Naive thymus-derived CD4-positive, alpha-beta T cell (primary cell): ENCODE measurements at regions not wholly inside any gene's neighbourhood (a gene's known extent, or its start where the extent isn't known, plus 50 kb on each side); places are given as distances from the start of the nearest gene placed in this dataset.
A peak's percentile ranks its signal among the peaks of the same experiment; 100 is the strongest.

Experiments
- ATAC-seq: fragments of 150-1000 bp; cut with Tn5 transposase; 2 replicates; pipeline ENCODE4 v1.10.0; 2021; ENCODE audit warnings: mild to moderate bottlenecking, moderate library complexity
- CTCF ChIA-PET: fragments of 350-600 bp; sonication (Branson Sonifier 250); formaldehyde crosslinking; loops from one replicate; lab custom pipeline; 2021; ENCODE audit warnings: antibody characterized with exemption; lab: Charles Lee
- POLR2A ChIA-PET: fragments of 350-600 bp; sonication (Branson Sonifier 250); formaldehyde crosslinking; loops from one replicate; lab custom pipeline; 2021; ENCODE audit warnings: antibody characterized with exemption, inconsistent platforms; lab: Charles Lee
- DNase-seq, 9 donors: peaks; one replicate each; pipeline versions ENCODE4 v3.0.0 to v3.0.0-alpha.2; 2020 to 2022; ENCODE audit warnings: mixed read lengths in 1 of 9
- H3K27ac ChIP-seq: one replicate; pipeline ENCODE4 v1.7.0; 2013; ENCODE audit warnings: mild to moderate bottlenecking, low read depth, low read length, moderate library complexity
- H3K27me3 ChIP-seq, 2 donors: one replicate each; pipeline ENCODE4 v1.7.0; 2013; ENCODE audit warnings: low read length in 2 of 2, mild to moderate bottlenecking in 2 of 2, moderate library complexity in 2 of 2; ENCODE audit not compliant: control insufficient read depth in 2 of 2, insufficient read depth in 2 of 2
- H3K36me3 ChIP-seq, 3 experiments: 1 replicate in 2 of 3; 2 replicates in 1 of 3; pipeline ENCODE4 v1.7.0; 2013; ENCODE audit warnings: low read length in 3 of 3, mild to moderate bottlenecking in 3 of 3, moderate library complexity in 1 of 3; ENCODE audit not compliant: insufficient read depth in 3 of 3, control insufficient read depth in 2 of 3
- H3K4me1 ChIP-seq, 2 donors: one replicate each; pipeline ENCODE4 v1.7.0; 2013; ENCODE audit warnings: low read length in 2 of 2, mild to moderate bottlenecking in 2 of 2, moderate library complexity in 1 of 2; ENCODE audit not compliant: control insufficient read depth in 2 of 2, insufficient read depth in 2 of 2
- H3K4me3 ChIP-seq: 2 replicates; pipeline ENCODE4 v1.7.0; 2013; ENCODE audit warnings: mild to moderate bottlenecking, low read length
- H3K9me3 ChIP-seq, 3 experiments: 1 replicate in 2 of 3; 2 replicates in 1 of 3; pipeline ENCODE4 v1.7.0; 2013; ENCODE audit warnings: low read length in 3 of 3; ENCODE audit not compliant: control insufficient read depth in 2 of 3
- H3K27ac Mint-ChIP-seq, 9 donors: one replicate each; pipeline ENCODE4 v1.8.0; 2020 to 2022; ENCODE audit warnings: mixed read lengths in 9 of 9, mild to moderate bottlenecking in 8 of 9, moderate library complexity in 5 of 9, inconsistent platforms in 2 of 9
- H3K27me3 Mint-ChIP-seq, 5 donors: one replicate each; pipeline ENCODE4 v1.8.0; 2021 to 2022; ENCODE audit warnings: mixed read lengths in 5 of 5, mild to moderate bottlenecking in 1 of 5
- H3K36me3 Mint-ChIP-seq, 5 donors: one replicate each; pipeline ENCODE4 v1.8.0; 2020 to 2022; ENCODE audit warnings: mixed read lengths in 5 of 5, mild to moderate bottlenecking in 3 of 5, inconsistent platforms in 1 of 5
- H3K4me1 Mint-ChIP-seq, 7 donors: one replicate each; pipeline ENCODE4 v1.8.0; 2020 to 2022; ENCODE audit warnings: mixed read lengths in 7 of 7, mild to moderate bottlenecking in 3 of 7, inconsistent platforms in 1 of 7
- H3K4me3 Mint-ChIP-seq, 10 donors: one replicate each; pipeline ENCODE4 v1.8.0; 2020 to 2022; ENCODE audit warnings: mild to moderate bottlenecking in 10 of 10, mixed read lengths in 10 of 10, moderate library complexity in 6 of 10, inconsistent platforms in 2 of 10
- H3K9me3 Mint-ChIP-seq, 11 donors: one replicate each; pipeline ENCODE4 v1.8.0; 2020 to 2022; ENCODE audit warnings: mixed read lengths in 11 of 11, mild to moderate bottlenecking in 4 of 11, inconsistent platforms in 1 of 11, moderate library complexity in 1 of 11
- intact Hi-C, 2 donors: fragments of 100-400 bp; cut with micrococcal nuclease; formaldehyde crosslinking; loops; one replicate each; pipeline ENCODE4 v1.15.1; 2023

- Histone ChIP-seq H3K27me3 (no peaks in the 10 kb centered on the region), H3K4me1 (no peaks in the 10 kb centered on the region), H3K36me3 (no peaks in the 10 kb centered on the region), H3K4me3 (no peak overlapping the region), H3K27ac (no peak overlapping the region), H3K9me3 (no peaks in the 10 kb centered on the region)
- POLR2A ChIA-PET = no interaction called here
- Mint-ChIP-seq H3K4me3 (no peak overlapping the region), H3K27ac (no peak overlapping the region), H3K4me1 (no peaks in the 10 kb centered on the region), H3K27me3 (peaks cover 0 to 22% (median 14%) of the 10 kb centered on the region in 5 donors), H3K36me3 (peaks cover 0 to 6% (median 0%) of the 10 kb centered on the region in 5 donors), H3K9me3 (peaks cover 0 to 18% (median 6%) of the 10 kb centered on the region in 11 donors)
- CTCF ChIA-PET = interaction anchor here (0.6 kb wide), 1 partner anchor 1226 kb away, joined by 3 read pairs; no protein-coding TSS in a partner anchor
- ATAC-seq (no peak), DNase-seq (no peak)
- intact Hi-C loops = no loop called here
These were observed 156.1 kb upstream of the CDH13 start for GRCh38 chr16:82470620-82471152.

DNA sequence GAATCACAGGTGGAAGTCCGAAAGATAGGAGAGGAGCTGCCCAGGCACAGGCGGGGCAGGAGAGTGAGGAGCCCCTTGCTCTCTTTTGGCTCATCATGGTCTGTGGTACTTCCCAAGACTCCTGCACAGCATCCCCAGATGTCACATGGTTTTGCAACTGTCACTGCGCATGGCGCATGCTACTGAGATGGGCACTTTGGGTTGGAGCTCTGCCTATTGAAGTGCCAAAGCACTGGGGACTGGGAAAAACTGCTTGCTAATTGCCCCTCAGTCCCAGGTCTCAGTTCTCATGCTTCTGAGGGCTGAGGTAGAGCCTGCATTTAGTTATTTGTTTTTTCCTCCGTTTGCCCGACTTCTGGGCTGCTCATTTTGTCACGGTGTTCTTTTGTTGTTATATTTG, 156.8 kb upstream of the CDH13 start:
- Histone ChIP-seq H3K4me3 (no peak overlapping the region), H3K36me3 (no peaks in the 10 kb centered on the region), H3K4me1 (no peaks in the 10 kb centered on the region), H3K27me3 (no peaks in the 10 kb centered on the region), H3K9me3 (no peaks in the 10 kb centered on the region), H3K27ac (no peak overlapping the region)
- H3K4me3 Mint-ChIP-seq = no peak overlapping the region
- H3K27me3 Mint-ChIP-seq = peaks cover 0 to 24% (median 14%) of the 10 kb centered on the region in 5 donors
- peaks cover 0 to 7% (median 0%) of the 10 kb centered on the region in 5 donors for H3K36me3 Mint-ChIP-seq
- DNase-seq (no peak), ATAC-seq (no peak)
- H3K9me3 Mint-ChIP-seq = peaks cover 0 to 21% (median 6%) of the 10 kb centered on the region in 11 donors
- ChIA-PET POLR2A (no interaction called here), CTCF (no interaction called here)
- intact Hi-C loops = no loop called here
- H3K27ac Mint-ChIP-seq = no peak overlapping the region
- H3K4me1 Mint-ChIP-seq = no peaks in the 10 kb centered on the region

DNA sequence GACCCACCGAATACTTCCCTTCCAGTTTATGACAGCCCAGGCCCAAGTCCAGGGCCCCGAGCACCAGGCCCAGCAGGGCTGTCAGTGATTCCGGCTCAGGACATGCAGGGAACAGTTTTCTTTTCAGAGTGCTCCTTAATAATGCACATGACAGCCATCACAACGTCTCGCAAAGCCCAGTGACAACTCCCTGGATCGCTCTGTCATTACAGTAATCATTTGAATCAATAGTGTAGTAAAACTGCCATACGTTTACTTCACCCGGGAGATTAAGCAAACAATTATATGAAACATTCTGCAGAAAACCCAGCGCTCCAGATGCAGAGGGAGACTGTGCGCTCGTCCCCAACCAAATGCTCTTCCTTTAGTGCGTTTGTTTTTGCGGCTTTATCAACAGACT, 162.6 kb upstream of the CDH13 start:
- no peak for ATAC-seq
- no peaks in the 10 kb centered on the region for H3K9me3 ChIP-seq
- no peak overlapping the region for H3K27ac ChIP-seq
- Mint-ChIP-seq H3K9me3 (peaks cover 0 to 4% (median 0%) of the 10 kb centered on the region in 11 donors), H3K4me1 (peaks cover 0 to 3% (median 0%) of the 10 kb centered on the region in 7 donors), H3K27ac (no peak overlapping the region), H3K27me3 (peaks cover 0 to 24% (median 13%) of the 10 kb centered on the region in 5 donors), H3K4me3 (no peak overlapping the region), H3K36me3 (peaks cover 0 to 11% (median 0%) of the 10 kb centered on the region in 5 donors)
- H3K36me3 ChIP-seq = no peaks in the 10 kb centered on the region
- ChIA-PET CTCF (no interaction called here), POLR2A (no interaction called here)
- no peak overlapping the region for H3K4me3 ChIP-seq
- intact Hi-C loops = no loop called here
- no peak for DNase-seq
- no peaks in the 10 kb centered on the region for H3K27me3 ChIP-seq
- no peaks in the 10 kb centered on the region for H3K4me1 ChIP-seq

DNA sequence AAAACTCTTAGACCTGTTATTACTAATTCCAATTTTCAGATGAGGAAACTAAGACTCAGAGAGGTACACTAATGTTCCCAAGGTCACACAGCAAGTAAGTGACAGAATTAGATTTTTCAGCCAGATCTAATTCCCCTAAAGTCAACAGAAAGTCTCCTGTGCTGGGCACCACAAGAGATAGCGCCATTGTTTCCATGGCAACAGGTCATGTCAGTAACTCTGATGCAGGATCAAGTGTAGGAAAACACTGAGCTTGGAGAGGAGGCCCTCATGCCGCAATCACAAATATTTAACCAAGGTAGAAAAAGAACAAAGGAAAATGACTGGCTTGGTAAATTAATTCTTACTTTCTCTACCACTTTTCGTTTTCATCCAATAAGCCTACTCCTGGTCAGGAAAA, 166.0 kb upstream of the CDH13 start:
- ATAC-seq (no peak), DNase-seq (no peak)
- peaks cover 4 to 42% (median 17%) of the 10 kb centered on the region in 5 donors for H3K27me3 Mint-ChIP-seq
- intact Hi-C loops = no loop called here
- no peak overlapping the region for H3K4me3 Mint-ChIP-seq
- ChIA-PET POLR2A (no interaction called here), CTCF (no interaction called here)
- no peak overlapping the region for H3K4me3 ChIP-seq
- no peaks in the 10 kb centered on the region for H3K9me3 ChIP-seq
- H3K36me3 ChIP-seq = no peaks in the 10 kb centered on the region
- H3K27ac Mint-ChIP-seq = no peak overlapping the region
- H3K36me3 Mint-ChIP-seq = peaks cover 0 to 11% (median 0%) of the 10 kb centered on the region in 5 donors
- H3K9me3 Mint-ChIP-seq = peaks cover 0 to 4% (median 0%) of the 10 kb centered on the region in 11 donors
- peaks cover 0 to 3% of the 10 kb centered on the region in 2 donors for H3K27me3 ChIP-seq
- peaks cover 0 to 6% (median 0%) of the 10 kb centered on the region in 7 donors for H3K4me1 Mint-ChIP-seq
- peaks cover 0 to 9% of the 10 kb centered on the region in 2 donors for H3K4me1 ChIP-seq
- no peak overlapping the region for H3K27ac ChIP-seq

GRCh38 chr16:82459580-82460256, 167.1 kb upstream of the CDH13 start:
- peaks cover 0 to 7% (median 0%) of the 10 kb centered on the region in 5 donors for H3K36me3 Mint-ChIP-seq
- H3K27me3 Mint-ChIP-seq = peaks cover 4 to 35% (median 17%) of the 10 kb centered on the region in 5 donors
- ChIA-PET POLR2A (no interaction called here), CTCF (no interaction called here)
- Histone ChIP-seq H3K36me3 (no peaks in the 10 kb centered on the region), H3K9me3 (no peaks in the 10 kb centered on the region), H3K4me1 (peaks cover 0 to 16% of the 10 kb centered on the region in 2 donors), H3K27me3 (peaks cover 0 to 3% of the 10 kb centered on the region in 2 donors), H3K4me3 (no peak overlapping the region), H3K27ac (no peak overlapping the region)
- peaks cover 0 to 3% (median 0%) of the 10 kb centered on the region in 11 donors for H3K9me3 Mint-ChIP-seq
- no peak overlapping the region for H3K4me3 Mint-ChIP-seq
- intact Hi-C loops = no loop called here
- H3K4me1 Mint-ChIP-seq = peaks cover 0 to 6% (median 0%) of the 10 kb centered on the region in 7 donors
- no peak for DNase-seq
- no peak for ATAC-seq
- H3K27ac Mint-ChIP-seq = no peak overlapping the region

DNA sequence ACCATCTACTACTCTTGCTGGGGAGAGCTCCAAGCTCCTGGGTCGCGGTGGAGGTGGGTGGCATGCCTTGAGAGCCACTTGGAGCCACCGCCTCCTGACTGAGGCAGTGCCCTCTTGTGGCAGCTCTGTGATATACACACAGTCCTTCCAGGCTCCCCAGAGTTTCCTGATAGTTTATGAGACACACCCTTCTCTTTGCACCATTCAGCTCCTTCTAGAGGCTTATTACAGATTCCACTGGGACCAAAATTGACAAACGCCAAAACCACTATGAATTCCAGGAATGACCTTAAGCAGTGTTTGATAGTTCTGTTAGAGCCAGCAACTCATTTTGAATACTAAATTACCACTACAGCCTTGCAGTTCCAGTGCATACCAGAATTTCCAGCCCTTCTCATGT, 170.1 kb upstream of the CDH13 start:
- peaks cover 0 to 3% of the 10 kb centered on the region in 2 donors for H3K27me3 ChIP-seq
- POLR2A ChIA-PET = no interaction called here
- DNase-seq (peak in 1 of 9 donors; percentile 24), ATAC-seq (peak; percentile 63)
- no peak overlapping the region for H3K4me3 ChIP-seq
- CTCF ChIA-PET = no interaction called here
- Mint-ChIP-seq H3K36me3 (no peaks in the 10 kb centered on the region), H3K27ac (no peak overlapping the region), H3K4me1 (peaks cover 0 to 6% (median 0%) of the 10 kb centered on the region in 7 donors), H3K27me3 (peaks cover 3 to 29% (median 13%) of the 10 kb centered on the region in 5 donors), H3K9me3 (peaks cover 0 to 5% (median 0%) of the 10 kb centered on the region in 11 donors), H3K4me3 (no peak overlapping the region)
- no peak overlapping the region for H3K27ac ChIP-seq
- peaks cover 0 to 24% of the 10 kb centered on the region in 2 donors for H3K4me1 ChIP-seq
- intact Hi-C loops = no loop called here
- H3K9me3 ChIP-seq = no peaks in the 10 kb centered on the region
- no peaks in the 10 kb centered on the region for H3K36me3 ChIP-seq
